OCI-LY7 (cell line): ENCODE measurements at regions not wholly inside any gene's neighbourhood (a gene's known extent, or its start where the extent isn't known, plus 50 kb on each side); places are given as distances from the start of the nearest gene placed in this dataset.
"Not testable (repeated sequence)": the region's sequence is repeated elsewhere in the genome, so short reads cannot be mapped to it uniquely, and the experiment has no call there.

Source experiments
- BruUV-seq: library from RNA; stranded (reverse); fragments of 400-500 nt; replicated peaks from 2 replicates; lab custom pipeline; 2021; lab: Mats Ljungman, UMichigan
- CTCF ChIA-PET: fragments of 300-600 bp; sonication (Branson Sonifier 250); formaldehyde crosslinking; loops from one replicate; lab custom pipeline; 2022; ENCODE audit warnings: antibody characterized with exemption; ENCODE audit not compliant: unreplicated experiment; lab: Charles Lee
- POLR2A ChIA-PET: fragments of 300-600 bp; sonication (Branson Sonifier 250); formaldehyde crosslinking; loops from one replicate; lab custom pipeline; 2022; ENCODE audit warnings: antibody characterized with exemption; lab: Charles Lee
- DNase-seq: peaks from one replicate; pipeline ENCODE4 v3.0.0-alpha.2; 2015; ENCODE audit warnings: low spot score
- H2AFZ ChIP-seq: fragments of 200-600 bp; sonication (generic), shearing (Covaris generic); 2 replicates; pipeline ENCODE4 v1.6.1; 2014; ENCODE audit warnings: mild to moderate bottlenecking, antibody characterized with exemption, low read length, moderate library complexity
- H3K27ac ChIP-seq: fragments of 200-600 bp; sonication (generic); 2 replicates; pipeline ENCODE4 v1.5.1; 2014; ENCODE audit warnings: mixed run types, low read depth, mild to moderate bottlenecking, moderate library complexity, low read length, inconsistent platforms; ENCODE audit not compliant: poor library complexity, severe bottlenecking
- H3K36me3 ChIP-seq: fragments of 200-600 bp; sonication (generic); 2 replicates; pipeline ENCODE4 v1.6.1; 2014; ENCODE audit warnings: mild to moderate bottlenecking, antibody characterized with exemption, low read length, moderate library complexity, mixed read lengths; ENCODE audit not compliant: insufficient read depth
- H3K4me1 ChIP-seq: fragments of 200-600 bp; sonication (generic); 2 replicates; pipeline ENCODE4 v1.5.1; 2014; ENCODE audit warnings: mild to moderate bottlenecking, low read length; ENCODE audit not compliant: insufficient read depth, poor library complexity, severe bottlenecking
- H3K4me2 ChIP-seq: fragments of 200-600 bp; sonication (generic); 2 replicates; pipeline ENCODE4 v1.6.1; 2014; ENCODE audit warnings: mild to moderate bottlenecking, low read length
- H3K4me3 ChIP-seq: fragments of 200-600 bp; sonication (generic); 2 replicates; pipeline ENCODE4 v1.5.1; 2014; ENCODE audit warnings: mild to moderate bottlenecking, low read depth, low read length; ENCODE audit not compliant: poor library complexity, severe bottlenecking
- H3K79me2 ChIP-seq: fragments of 200-600 bp; sonication (generic); 2 replicates; pipeline ENCODE4 v1.6.1; 2016; ENCODE audit warnings: low read depth, mild to moderate bottlenecking, low read length, moderate library complexity, mixed read lengths; ENCODE audit not compliant: insufficient read depth
- H3K9me2 ChIP-seq: fragments of 200-600 bp; sonication (generic); 2 replicates; pipeline ENCODE4 v1.6.1; 2016; ENCODE audit warnings: mild to moderate bottlenecking, low read length, mixed read lengths; ENCODE audit not compliant: insufficient read depth
- H3K9me3 ChIP-seq: fragments of 200-600 bp; sonication (generic); 2 replicates; pipeline ENCODE4 v1.6.1; 2014; ENCODE audit warnings: mild to moderate bottlenecking, mixed run types, low read length, mixed read lengths
- H4K20me1 ChIP-seq: fragments of 200-600 bp; sonication (generic); 2 replicates; pipeline ENCODE4 v1.6.1; 2014; ENCODE audit warnings: mild to moderate bottlenecking, antibody characterized with exemption, low read length, moderate library complexity, mixed read lengths; ENCODE audit not compliant: insufficient read depth
- intact Hi-C: fragments of 100-400 bp; cut with micrococcal nuclease; formaldehyde crosslinking; loops from one replicate; pipeline ENCODE4 v1.10.0; 2022; ENCODE audit not compliant: unreplicated experiment

DNA sequence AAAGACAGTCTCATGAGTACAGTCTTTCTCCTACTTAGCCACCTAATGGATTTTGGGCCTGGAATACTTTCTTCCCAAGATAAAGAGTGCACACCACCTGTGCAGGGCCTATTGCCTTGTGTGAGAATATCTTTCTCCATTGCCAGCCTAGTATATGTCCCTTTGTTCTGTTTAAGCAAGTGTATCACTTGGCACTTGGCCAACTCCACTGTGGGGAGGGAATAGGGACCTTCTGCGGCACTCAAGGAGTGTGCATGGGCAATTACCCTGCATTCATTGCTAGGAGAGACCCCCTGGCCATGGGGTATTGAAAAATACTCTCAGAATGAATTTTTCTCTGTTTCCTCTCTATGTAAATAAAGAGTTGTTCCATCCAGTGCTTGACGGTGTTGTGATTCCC is 201.7 kb upstream of the OR4C13 start:
- POLR2A ChIA-PET, H3K36me3 ChIP-seq, H3K27ac ChIP-seq, H2AFZ ChIP-seq, H3K9me3 ChIP-seq, H4K20me1 ChIP-seq, H3K4me1 ChIP-seq, H3K4me3 ChIP-seq, H3K4me2 ChIP-seq, intact Hi-C loops, DNase-seq, H3K9me2 ChIP-seq, H3K79me2 ChIP-seq, BruUV-seq, CTCF ChIA-PET: not testable (repeated sequence)

DNA sequence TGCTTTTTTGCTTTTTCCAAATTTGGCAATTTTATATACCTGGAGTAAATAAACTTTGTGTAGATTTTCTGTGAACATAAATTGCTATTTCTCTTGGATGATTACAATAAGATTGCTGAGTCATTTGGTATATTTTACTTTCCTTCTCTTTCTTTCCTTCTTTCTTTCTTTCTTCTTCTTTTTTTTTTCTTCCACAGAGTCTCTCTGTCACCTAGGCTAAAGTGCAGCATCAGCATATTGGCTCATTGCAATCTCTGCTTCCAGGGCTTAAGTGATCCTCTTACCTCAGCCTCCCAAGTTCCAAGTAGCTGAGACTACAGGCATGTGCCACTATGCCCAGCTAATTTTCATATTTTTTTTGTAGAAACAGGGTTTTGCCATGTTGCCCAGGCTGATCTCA is 201.2 kb upstream of the OR4C13 start:
- H3K9me3 ChIP-seq, H3K27ac ChIP-seq, DNase-seq, H3K4me1 ChIP-seq, BruUV-seq, H2AFZ ChIP-seq, POLR2A ChIA-PET, intact Hi-C loops, H3K36me3 ChIP-seq, H4K20me1 ChIP-seq, H3K4me3 ChIP-seq, H3K79me2 ChIP-seq, H3K9me2 ChIP-seq, H3K4me2 ChIP-seq, CTCF ChIA-PET: not testable (repeated sequence)

DNA sequence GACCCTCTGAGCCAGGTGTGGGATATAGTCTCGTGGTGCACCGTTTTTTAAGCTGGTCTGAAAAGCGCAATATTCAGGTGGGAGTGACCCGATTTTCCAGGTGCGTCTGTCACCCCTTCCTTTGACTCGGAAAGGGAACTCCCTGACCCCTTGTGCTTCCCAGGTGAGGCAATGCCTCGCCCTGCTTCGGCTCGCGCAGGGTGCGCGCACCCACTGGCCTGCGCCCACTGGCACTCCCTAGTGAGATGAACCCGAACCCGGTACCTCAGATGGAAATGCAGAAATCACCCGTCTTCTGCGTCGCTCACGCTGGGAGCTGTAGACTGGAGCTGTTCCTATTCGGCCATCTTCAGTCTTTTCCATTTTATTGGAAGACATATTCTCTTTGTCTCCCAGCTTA is 171.4 kb upstream of the OR4C13 start:
- DNase-seq, H3K9me3 ChIP-seq, H3K27ac ChIP-seq, H3K79me2 ChIP-seq, POLR2A ChIA-PET, H3K4me3 ChIP-seq, H3K4me1 ChIP-seq, H3K36me3 ChIP-seq, H2AFZ ChIP-seq, intact Hi-C loops, H3K9me2 ChIP-seq, H4K20me1 ChIP-seq, CTCF ChIA-PET, H3K4me2 ChIP-seq, BruUV-seq: not testable (repeated sequence)

DNA sequence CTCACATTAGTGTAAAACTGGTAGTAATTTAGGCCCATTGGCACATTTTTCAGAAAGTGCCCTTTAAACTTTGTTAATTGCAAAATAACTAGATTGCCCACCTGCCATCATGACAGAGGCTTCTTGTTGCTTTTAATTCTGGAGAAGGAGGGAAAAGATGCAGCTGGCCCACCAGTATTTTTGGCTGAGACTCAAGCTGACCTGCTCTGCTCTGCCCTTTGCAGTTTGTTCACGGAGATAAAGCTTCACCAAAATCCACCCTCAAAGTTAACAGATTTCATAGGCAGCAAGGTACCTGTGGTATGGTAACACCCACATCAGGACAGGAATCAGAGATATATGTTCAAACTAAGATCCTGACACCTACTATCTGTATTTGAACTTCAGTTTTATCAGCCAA is 170.2 kb upstream of the OR4C13 start:
- H3K27ac ChIP-seq, H3K9me3 ChIP-seq, DNase-seq, H3K36me3 ChIP-seq, H3K4me1 ChIP-seq, H3K79me2 ChIP-seq, BruUV-seq, POLR2A ChIA-PET, H3K9me2 ChIP-seq, H3K4me3 ChIP-seq, H3K4me2 ChIP-seq, H4K20me1 ChIP-seq, H2AFZ ChIP-seq, intact Hi-C loops, CTCF ChIA-PET: not testable (repeated sequence)

DNA sequence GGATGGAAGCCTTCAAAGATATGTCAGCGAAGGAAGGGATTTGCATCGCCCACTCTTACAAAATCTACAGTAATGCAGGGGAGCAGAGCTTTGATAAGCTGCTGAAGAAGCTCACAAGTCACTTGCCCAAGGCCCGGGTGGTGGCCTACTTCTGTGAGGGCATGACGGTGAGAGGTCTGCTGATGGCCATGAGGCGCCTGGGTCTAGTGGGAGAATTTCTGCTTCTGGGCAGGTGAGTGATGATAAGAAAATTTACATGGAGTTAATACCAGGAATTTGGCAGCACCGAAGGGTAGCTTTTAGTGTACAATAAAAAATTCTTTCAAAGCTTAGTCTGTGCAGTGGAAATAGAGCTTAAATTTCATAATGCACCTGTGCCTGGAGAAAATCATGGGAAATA is 168.3 kb upstream of the OR4C13 start:
- BruUV-seq, H3K4me1 ChIP-seq, intact Hi-C loops, H3K9me2 ChIP-seq, DNase-seq, H4K20me1 ChIP-seq, H3K4me3 ChIP-seq, H2AFZ ChIP-seq, H3K79me2 ChIP-seq, CTCF ChIA-PET, H3K27ac ChIP-seq, H3K36me3 ChIP-seq, H3K9me3 ChIP-seq, H3K4me2 ChIP-seq: not testable (repeated sequence)
- POLR2A ChIA-PET = interaction anchor here (0.7 kb wide), 1 partner anchor 1013 kb away, joined by 4 read pairs; no protein-coding TSS in a partner anchor

DNA sequence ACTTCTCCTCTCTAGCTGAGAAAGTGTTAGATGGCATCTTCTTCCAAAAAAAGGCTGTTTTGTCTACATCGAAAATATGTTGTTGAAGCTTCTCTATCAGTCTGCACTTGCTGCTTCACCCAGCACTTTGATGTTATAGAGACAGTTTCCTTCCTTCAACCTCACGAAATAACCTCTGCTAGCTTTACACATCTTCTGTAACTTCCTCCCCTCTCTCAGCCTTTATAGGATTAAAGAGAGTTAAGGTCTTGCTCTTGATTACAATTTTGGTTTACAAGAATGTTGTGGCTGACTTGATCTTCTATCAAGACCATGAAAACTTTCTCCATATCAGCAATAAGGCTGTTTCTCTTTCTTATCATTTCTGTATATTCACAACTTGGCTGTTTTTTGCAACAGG is 162.4 kb upstream of the OR4C13 start:
- H3K9me2 ChIP-seq, BruUV-seq, H3K27ac ChIP-seq, H3K36me3 ChIP-seq, intact Hi-C loops, H3K4me3 ChIP-seq, CTCF ChIA-PET, H2AFZ ChIP-seq, H3K9me3 ChIP-seq, DNase-seq, H3K79me2 ChIP-seq, H4K20me1 ChIP-seq, H3K4me1 ChIP-seq, POLR2A ChIA-PET, H3K4me2 ChIP-seq: not testable (repeated sequence)
